Neural cell (in vitro differentiated cells): ENCODE measurements at regions not wholly inside any gene's neighbourhood (a gene's known extent, or its start where the extent isn't known, plus 50 kb on each side); places are given as distances from the start of the nearest gene placed in this dataset.

Experiments used
- CTCF ChIP-seq: fragments of 450-650 bp; IDR thresholded peaks from 2 replicates; pipeline ENCODE4 v1.5.1; 2014; ENCODE audit warnings: antibody characterized with exemption, mild to moderate bottlenecking, moderate library complexity; ENCODE audit not compliant: poor library complexity, severe bottlenecking
- POLR2AphosphoS5 ChIP-seq: IDR thresholded peaks from 2 replicates; pipeline ENCODE4 v1.6.1; 2012
- RAD21 ChIP-seq: fragments of 450-650 bp; conservative IDR thresholded peaks from 2 replicates; pipeline ENCODE4 v1.6.1; 2014; ENCODE audit warnings: antibody characterized with exemption, mild to moderate bottlenecking, moderate library complexity
- SMC3 ChIP-seq: fragments of 450-650 bp; conservative IDR thresholded peaks from 2 replicates; pipeline ENCODE4 v1.6.1; 2014; ENCODE audit warnings: antibody characterized with exemption, mild to moderate bottlenecking, moderate library complexity; ENCODE audit not compliant: poor library complexity
- TF ChIP-seq, protein P1 (sequence below): IDR thresholded peaks from 2 replicates; pipeline ENCODE4 v1.6.1; 2012; ENCODE audit warnings: borderline replicate concordance

- TF ChIP-seq CTCF, result no peak
- TF ChIP-seq, protein P1, sequence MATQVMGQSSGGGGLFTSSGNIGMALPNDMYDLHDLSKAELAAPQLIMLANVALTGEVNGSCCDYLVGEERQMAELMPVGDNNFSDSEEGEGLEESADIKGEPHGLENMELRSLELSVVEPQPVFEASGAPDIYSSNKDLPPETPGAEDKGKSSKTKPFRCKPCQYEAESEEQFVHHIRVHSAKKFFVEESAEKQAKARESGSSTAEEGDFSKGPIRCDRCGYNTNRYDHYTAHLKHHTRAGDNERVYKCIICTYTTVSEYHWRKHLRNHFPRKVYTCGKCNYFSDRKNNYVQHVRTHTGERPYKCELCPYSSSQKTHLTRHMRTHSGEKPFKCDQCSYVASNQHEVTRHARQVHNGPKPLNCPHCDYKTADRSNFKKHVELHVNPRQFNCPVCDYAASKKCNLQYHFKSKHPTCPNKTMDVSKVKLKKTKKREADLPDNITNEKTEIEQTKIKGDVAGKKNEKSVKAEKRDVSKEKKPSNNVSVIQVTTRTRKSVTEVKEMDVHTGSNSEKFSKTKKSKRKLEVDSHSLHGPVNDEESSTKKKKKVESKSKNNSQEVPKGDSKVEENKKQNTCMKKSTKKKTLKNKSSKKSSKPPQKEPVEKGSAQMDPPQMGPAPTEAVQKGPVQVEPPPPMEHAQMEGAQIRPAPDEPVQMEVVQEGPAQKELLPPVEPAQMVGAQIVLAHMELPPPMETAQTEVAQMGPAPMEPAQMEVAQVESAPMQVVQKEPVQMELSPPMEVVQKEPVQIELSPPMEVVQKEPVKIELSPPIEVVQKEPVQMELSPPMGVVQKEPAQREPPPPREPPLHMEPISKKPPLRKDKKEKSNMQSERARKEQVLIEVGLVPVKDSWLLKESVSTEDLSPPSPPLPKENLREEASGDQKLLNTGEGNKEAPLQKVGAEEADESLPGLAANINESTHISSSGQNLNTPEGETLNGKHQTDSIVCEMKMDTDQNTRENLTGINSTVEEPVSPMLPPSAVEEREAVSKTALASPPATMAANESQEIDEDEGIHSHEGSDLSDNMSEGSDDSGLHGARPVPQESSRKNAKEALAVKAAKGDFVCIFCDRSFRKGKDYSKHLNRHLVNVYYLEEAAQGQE, result no peak
- TF ChIP-seq SMC3, result no peak
- no peak for TF ChIP-seq RAD21
- no peak for TF ChIP-seq POLR2AphosphoS5
These were observed 114.3 kb upstream of the DST start for GRCh38 chr6:56756791-56757587.
